Spinal cord (tissue), 9 donors: ENCODE measurements at regions not wholly inside any gene's neighbourhood (a gene's known extent, or its start where the extent isn't known, plus 50 kb on each side); places are given as distances from the start of the nearest gene placed in this dataset.

ENCODE experiments used
- DNase-seq, 6 donors: peaks; one replicate each; pipeline versions ENCODE4 v3.0.0 to v3.0.0-alpha.2; 2013 to 2015; ENCODE audit warnings: low spot score in 6 of 6, low read depth in 4 of 6
- H3K27ac ChIP-seq: one replicate; pipeline ENCODE4 v1.5.1; 2013; ENCODE audit warnings: low read depth, low read length, control low read depth
- H3K27me3 ChIP-seq: one replicate; pipeline ENCODE4 v1.6.1; 2013; ENCODE audit warnings: low read length; ENCODE audit not compliant: control insufficient read depth, insufficient read depth
- H3K36me3 ChIP-seq: one replicate; pipeline ENCODE4 v1.6.1; 2013; ENCODE audit warnings: low read length; ENCODE audit not compliant: control insufficient read depth, insufficient read depth
- H3K4me1 ChIP-seq: one replicate; pipeline ENCODE4 v1.6.1; 2013; ENCODE audit warnings: low read length; ENCODE audit not compliant: control insufficient read depth, insufficient read depth
- H3K4me3 ChIP-seq: one replicate; pipeline ENCODE4 v1.5.1; 2013; ENCODE audit warnings: low read depth, low read length, control low read depth
- H3K9me3 ChIP-seq: one replicate; pipeline ENCODE4 v1.6.1; 2013; ENCODE audit warnings: low read length; ENCODE audit not compliant: control insufficient read depth, insufficient read depth
- WGBS: methylation state at CpG from one replicate; pipeline ENCODE4 v1.1.5; 2013; ENCODE audit warnings: missing lambda C conversion rate; ENCODE audit not compliant: insufficient coverage; 5-methylcytosine and 5-hydroxymethylcytosine counted together
- donor health status: healthy.

GRCh38 chr3:30970183-30970582 lies 75.7 kb upstream of the GADL1 start:
- Histone ChIP-seq H3K27me3 (no peaks in the 10 kb centered on the region), H3K4me1 (no peaks in the 10 kb centered on the region), H3K4me3 (no peak overlapping the region), H3K36me3 (no peaks in the 10 kb centered on the region), H3K9me3 (no peaks in the 10 kb centered on the region), H3K27ac (no peak overlapping the region)
- no CpG with 5 or more reads among the region's 2 CpGs for WGBS
- DNase-seq = no peak

- no peak overlapping the region for H3K27ac ChIP-seq
- no peaks in the 10 kb centered on the region for H3K36me3 ChIP-seq
- H3K27me3 ChIP-seq = no peaks in the 10 kb centered on the region
- no CpG with 5 or more reads among the region's 1 CpG for WGBS
- H3K4me1 ChIP-seq = no peaks in the 10 kb centered on the region
- no peak overlapping the region for H3K4me3 ChIP-seq
- DNase-seq = no peak
- H3K9me3 ChIP-seq = no peaks in the 10 kb centered on the region
Observed at GRCh38 chr3:30972449-30972848, 78.0 kb upstream of the GADL1 start.

- H3K4me1 ChIP-seq = no peaks in the 10 kb centered on the region
- no peaks in the 10 kb centered on the region for H3K27me3 ChIP-seq
- DNase-seq = no peak
- no peaks in the 10 kb centered on the region for H3K9me3 ChIP-seq
- H3K36me3 ChIP-seq = no peaks in the 10 kb centered on the region
- 78% methylated on average over 1 of the region's 2 CpGs for WGBS
- H3K27ac ChIP-seq = no peak overlapping the region
- no peak overlapping the region for H3K4me3 ChIP-seq
Observed at GRCh38 chr3:30974071-30974470, 79.6 kb upstream of the GADL1 start.

- no peaks in the 10 kb centered on the region for H3K9me3 ChIP-seq
- H3K36me3 ChIP-seq = no peaks in the 10 kb centered on the region
- no peaks in the 10 kb centered on the region for H3K4me1 ChIP-seq
- no peak for DNase-seq
- H3K4me3 ChIP-seq = no peak overlapping the region
- no CpG with 5 or more reads among the region's 1 CpG for WGBS
- H3K27ac ChIP-seq = no peak overlapping the region
- H3K27me3 ChIP-seq = no peaks in the 10 kb centered on the region
Observed at GRCh38 chr3:30977592-30977991, 83.1 kb upstream of the GADL1 start.

GRCh38 chr3:30980993-30981392 lies 86.5 kb upstream of the GADL1 start:
- no peaks in the 10 kb centered on the region for H3K4me1 ChIP-seq
- H3K36me3 ChIP-seq = no peaks in the 10 kb centered on the region
- no peaks in the 10 kb centered on the region for H3K9me3 ChIP-seq
- no peak overlapping the region for H3K4me3 ChIP-seq
- H3K27ac ChIP-seq = no peak overlapping the region
- DNase-seq = no peak
- no peaks in the 10 kb centered on the region for H3K27me3 ChIP-seq

GRCh38 chr3:30982416-30983075 lies 88.1 kb upstream of the GADL1 start:
- no peaks in the 10 kb centered on the region for H3K27me3 ChIP-seq
- DNase-seq = peak in 1 of 6 donors; percentile 62
- WGBS = 93% methylated on average over 2 of the region's 3 CpGs

GRCh38 chr3:30984855-30985749 lies 90.6 kb upstream of the GADL1 start:
- no peak overlapping the region for H3K4me3 ChIP-seq
- no CpG with 5 or more reads among the region's 4 CpGs for WGBS
- no peaks in the 10 kb centered on the region for H3K36me3 ChIP-seq
- H3K9me3 ChIP-seq = no peaks in the 10 kb centered on the region
- no peaks in the 10 kb centered on the region for H3K27me3 ChIP-seq
- H3K4me1 ChIP-seq = no peaks in the 10 kb centered on the region
- DNase-seq = peak in 1 of 6 donors; percentile 56
- no peak overlapping the region for H3K27ac ChIP-seq

More at GRCh38 chr3:30982416-30983075, 88.1 kb upstream of the GADL1 start:
- H3K4me1 ChIP-seq = no peaks in the 10 kb centered on the region
- H3K27ac ChIP-seq = no peak overlapping the region
- H3K9me3 ChIP-seq = no peaks in the 10 kb centered on the region
- no peaks in the 10 kb centered on the region for H3K36me3 ChIP-seq
- H3K4me3 ChIP-seq = no peak overlapping the region

- H3K4me1 ChIP-seq = no peaks in the 10 kb centered on the region
Observed at GRCh38 chr3:30986551-30986950, 92.1 kb upstream of the GADL1 start.

GRCh38 chr3:30988769-30989168 lies 94.3 kb upstream of the GADL1 start:
- Histone ChIP-seq H3K9me3 (no peaks in the 10 kb centered on the region), H3K36me3 (no peaks in the 10 kb centered on the region), H3K4me1 (no peaks in the 10 kb centered on the region), H3K27ac (no peak overlapping the region), H3K27me3 (no peaks in the 10 kb centered on the region), H3K4me3 (no peak overlapping the region)
- WGBS = 80% methylated on average over 2 of the region's 3 CpGs
- DNase-seq = no peak

More at GRCh38 chr3:30986551-30986950, 92.1 kb upstream of the GADL1 start:
- no peaks in the 10 kb centered on the region for H3K36me3 ChIP-seq
- no peak overlapping the region for H3K27ac ChIP-seq
- WGBS = 92% methylated on average over 2 of the region's 3 CpGs
- no peaks in the 10 kb centered on the region for H3K27me3 ChIP-seq
- H3K9me3 ChIP-seq = no peaks in the 10 kb centered on the region
- no peak overlapping the region for H3K4me3 ChIP-seq
- no peak for DNase-seq
